Ishikawa (cell line): ENCODE measurements at regions not wholly inside any gene's neighbourhood (a gene's known extent, or its start where the extent isn't known, plus 50 kb on each side); places are given as distances from the start of the nearest gene placed in this dataset.

ENCODE experiments used
- CEBPB ChIP-seq: IDR thresholded peaks from 2 replicates; pipeline ENCODE4 v1.6.1; 2012
- CREB1 ChIP-seq: IDR thresholded peaks from 2 replicates; pipeline ENCODE4 v1.6.1; 2012; ENCODE audit warnings: low read depth
- EGR1 ChIP-seq: IDR thresholded peaks from 2 replicates; pipeline ENCODE4 v1.6.1; 2012
- EP300 ChIP-seq: IDR thresholded peaks from 2 replicates; pipeline ENCODE4 v1.6.1; 2012; ENCODE audit warnings: borderline replicate concordance
- FOXM1 ChIP-seq: IDR thresholded peaks from 2 replicates; pipeline ENCODE4 v1.6.1; 2012; ENCODE audit warnings: low read depth, borderline replicate concordance
- MAX ChIP-seq: IDR thresholded peaks from 2 replicates; pipeline ENCODE4 v1.6.1; 2012
- NFIC ChIP-seq: IDR thresholded peaks from 2 replicates; pipeline ENCODE4 v1.6.1; 2012
- RAD21 ChIP-seq: IDR thresholded peaks from 2 replicates; pipeline ENCODE4 v1.6.1; 2012; ENCODE audit warnings: low read depth
- REST ChIP-seq: IDR thresholded peaks from 2 replicates; pipeline ENCODE4 v1.6.1; 2012; ENCODE audit warnings: low read depth, mild to moderate bottlenecking
- TAF1 ChIP-seq: IDR thresholded peaks from 2 replicates; pipeline ENCODE4 v1.6.1; 2012; ENCODE audit warnings: low read depth, mild to moderate bottlenecking
- TCF12 ChIP-seq: IDR thresholded peaks from 2 replicates; pipeline ENCODE4 v1.6.1; 2012; ENCODE audit warnings: low read depth
- TEAD4 ChIP-seq: IDR thresholded peaks from 2 replicates; pipeline ENCODE4 v1.6.1; 2012
- USF1 ChIP-seq: IDR thresholded peaks from 2 replicates; pipeline ENCODE4 v1.6.1; 2012
- YY1 ChIP-seq: IDR thresholded peaks from 2 replicates; pipeline ENCODE4 v1.6.1; 2012; ENCODE audit warnings: low read depth
- ZBTB7A ChIP-seq: IDR thresholded peaks from 2 replicates; pipeline ENCODE4 v1.6.1; 2012; ENCODE audit warnings: low read depth

GRCh38 chr13:109497917-109498316 is 288.5 kb downstream of the IRS2 start:
- TF ChIP-seq YY1 (no peak), CREB1 (no peak), FOXM1 (no peak), MAX (no peak), REST (no peak), EGR1 (no peak)

GRCh38 chr13:109496216-109496615 is 290.2 kb downstream of the IRS2 start:
- TF ChIP-seq TCF12 (no peak), TAF1 (no peak), USF1 (no peak), NFIC (no peak), REST (no peak), YY1 (no peak), EGR1 (no peak), FOXM1 (no peak), EP300 (no peak), CEBPB (no peak), TEAD4 (no peak), MAX (no peak), ZBTB7A (no peak), RAD21 (no peak), CREB1 (no peak)

GRCh38 chr13:109494925-109495369 is 291.4 kb downstream of the IRS2 start:
- TF ChIP-seq MAX (no peak), REST (no peak), EGR1 (no peak), NFIC (no peak)

GRCh38 chr13:109485136-109485794 is 301.1 kb downstream of the IRS2 start:
- TF ChIP-seq TAF1: no peak
- TF ChIP-seq NFIC: no peak
- TF ChIP-seq EGR1: no peak
- TF ChIP-seq FOXM1: no peak
- no peak for TF ChIP-seq TCF12
- TF ChIP-seq MAX: no peak
- no peak for TF ChIP-seq CREB1

- TF ChIP-seq RAD21 (no peak), ZBTB7A (no peak), TEAD4 (no peak), FOXM1 (no peak), TAF1 (no peak), EP300 (no peak), YY1 (no peak), TCF12 (no peak), CEBPB (no peak), EGR1 (no peak), CREB1 (no peak), REST (no peak), NFIC (no peak), USF1 (no peak), MAX (no peak)
These were observed 303.1 kb downstream of the IRS2 start for GRCh38 chr13:109483284-109483683.
